Suprapubic skin (tissue), 4 donors: ENCODE measurements at regions not wholly inside any gene's neighbourhood (a gene's known extent, or its start where the extent isn't known, plus 50 kb on each side); places are given as distances from the start of the nearest gene placed in this dataset.

Experiments
- DNase-seq, 2 donors: peaks; one replicate each; pipeline ENCODE4 v3.0.0-alpha.2; 2019; ENCODE audit warnings: low spot score in 2 of 2
- H3K27ac ChIP-seq: fragments of 200-600 bp; sonication (generic); one replicate; pipeline ENCODE4 v1.5.1; 2019
- H3K27me3 ChIP-seq: fragments of 200-600 bp; sonication (generic); one replicate; pipeline ENCODE4 v1.5.1; 2019
- H3K36me3 ChIP-seq: fragments of 200-600 bp; sonication (generic); one replicate; pipeline ENCODE4 v1.5.1; 2019
- H3K4me1 ChIP-seq: fragments of 200-600 bp; sonication (generic); one replicate; pipeline ENCODE4 v1.5.1; 2019
- H3K4me3 ChIP-seq: fragments of 200-600 bp; sonication (generic); one replicate; pipeline ENCODE4 v1.5.1; 2019; ENCODE audit warnings: mild to moderate bottlenecking
- H3K9me3 ChIP-seq: fragments of 200-600 bp; sonication (generic); one replicate; pipeline ENCODE4 v1.5.1; 2019
- CTCF ChIP-seq, 2 donors: fragments of 200-600 bp in 1 of 2; fragments of 450-650 bp in 1 of 2; sonication (generic) in 1 of 2; IDR thresholded peaks; one replicate each; pipeline ENCODE4 v1.5.1; 2016 to 2019; ENCODE audit warnings: antibody characterized with exemption in 2 of 2, mild to moderate bottlenecking in 1 of 2, moderate library complexity in 1 of 2
- EP300 ChIP-seq: sonication (generic); formaldehyde crosslinking; IDR thresholded peaks from one replicate; pipeline ENCODE4 v1.6.1; 2017; ENCODE audit warnings: antibody characterized with exemption
- POLR2A ChIP-seq, 2 donors: fragments of 450-650 bp; IDR thresholded peaks; one replicate each; pipeline ENCODE4 v1.6.1; 2017; ENCODE audit warnings: antibody characterized with exemption in 2 of 2, mild to moderate bottlenecking in 2 of 2, moderate library complexity in 2 of 2
- POLR2AphosphoS5 ChIP-seq, 3 donors: sonication (generic); formaldehyde crosslinking; IDR thresholded peaks; one replicate each; pipeline ENCODE4 v1.6.1; 2017; ENCODE audit warnings: antibody characterized with exemption in 3 of 3
- WGBS: methylation state at CpG from one replicate; pipeline ENCODE4 v1.1.5; 2018; 5-methylcytosine and 5-hydroxymethylcytosine counted together

DNA sequence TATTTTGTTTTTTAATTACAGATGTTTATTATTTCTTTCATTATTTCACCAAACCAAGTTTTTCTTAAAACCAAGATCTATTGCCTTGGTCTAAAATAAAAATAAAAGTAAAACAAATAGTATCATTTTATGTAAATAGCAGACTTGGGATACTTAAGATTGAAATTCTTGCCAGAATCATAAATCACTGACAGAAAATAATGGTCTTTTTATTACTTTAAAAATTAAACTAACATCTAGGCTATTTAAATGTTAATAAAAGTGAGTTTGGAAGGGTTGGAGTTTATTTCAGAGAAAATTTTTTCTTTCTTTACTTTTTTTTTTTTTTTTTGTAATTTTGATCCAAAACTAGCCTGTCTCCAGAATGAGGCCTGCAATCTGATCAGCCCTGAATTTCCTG is 568.0 kb upstream of the IGFBP3 start:
- Histone ChIP-seq H3K27me3 (no peaks in the 10 kb centered on the region), H3K4me3 (no peak overlapping the region), H3K9me3 (no peaks in the 10 kb centered on the region), H3K4me1 (no peaks in the 10 kb centered on the region), H3K36me3 (no peaks in the 10 kb centered on the region), H3K27ac (no peak overlapping the region)
- TF ChIP-seq POLR2A (IDR thresholded peaks at IDR 0.05) (no peak), CTCF (IDR thresholded peaks at IDR 0.05) (no peak), EP300 (no peak), POLR2AphosphoS5 (IDR thresholded peaks at IDR 0.05) (no peak)
- no peak for DNase-seq

- no peak overlapping the region for H3K27ac ChIP-seq
- no peak overlapping the region for H3K4me3 ChIP-seq
- no peak for DNase-seq
- H3K9me3 ChIP-seq: no peaks in the 10 kb centered on the region
- 37% methylated on average over 2 of the region's 2 CpGs for whole genome bisulfite sequencing
- no peaks in the 10 kb centered on the region for H3K4me1 ChIP-seq
- no peak for TF ChIP-seq POLR2A (IDR thresholded peaks at IDR 0.05)
- no peak for TF ChIP-seq CTCF (IDR thresholded peaks at IDR 0.05)
- H3K27me3 ChIP-seq: no peaks in the 10 kb centered on the region
- no peaks in the 10 kb centered on the region for H3K36me3 ChIP-seq
These were observed 567.5 kb upstream of the IGFBP3 start for GRCh38 chr7:46488607-46489006.

- WGBS: 48% methylated on average over 5 of the region's 5 CpGs
- TF ChIP-seq POLR2AphosphoS5 (IDR thresholded peaks at IDR 0.05) (no peak), CTCF (IDR thresholded peaks at IDR 0.05) (no peak), POLR2A (IDR thresholded peaks at IDR 0.05) (no peak), EP300 (no peak)
- no peaks in the 10 kb centered on the region for H3K36me3 ChIP-seq
- peak overlapping the region; percentile 25 for H3K27ac ChIP-seq
- H3K4me1 ChIP-seq: no peaks in the 10 kb centered on the region
- H3K4me3 ChIP-seq: no peak overlapping the region
- DNase-seq: peak in 1 of 2 donors; percentile 76
- no peaks in the 10 kb centered on the region for H3K9me3 ChIP-seq
- H3K27me3 ChIP-seq: no peaks in the 10 kb centered on the region
These were observed 565.5 kb upstream of the IGFBP3 start for GRCh38 chr7:46486256-46487206.

DNA sequence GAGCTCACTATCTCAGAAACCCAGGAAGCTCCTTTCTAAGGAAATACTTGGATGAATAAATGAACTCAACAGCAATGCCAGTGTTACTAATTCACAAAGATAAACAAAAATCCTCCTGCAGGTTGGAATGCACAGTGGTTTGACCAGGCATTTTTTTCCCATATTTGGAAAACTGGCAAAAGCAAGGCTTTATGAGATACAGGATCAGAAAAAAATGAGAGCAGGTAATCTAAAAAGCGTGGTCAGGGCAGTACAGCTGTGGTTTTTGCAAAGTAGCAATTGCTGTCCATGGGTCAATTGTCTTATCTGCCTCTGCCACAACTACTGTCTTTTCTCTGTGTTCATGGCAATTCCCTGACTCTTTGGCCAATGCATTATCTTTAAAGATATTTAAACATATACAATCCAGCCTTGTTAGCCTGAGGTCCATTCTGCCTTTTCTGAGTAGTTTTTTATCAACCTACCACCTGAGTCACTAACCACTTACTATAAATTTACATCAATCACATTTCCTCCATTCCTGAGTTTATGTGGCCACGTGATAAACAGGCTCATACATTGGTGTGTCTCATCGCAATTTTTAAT is 564.5 kb upstream of the IGFBP3 start:
- Histone ChIP-seq H3K4me1 (no peaks in the 10 kb centered on the region), H3K4me3 (no peak overlapping the region), H3K9me3 (no peaks in the 10 kb centered on the region), H3K36me3 (no peaks in the 10 kb centered on the region), H3K27me3 (no peaks in the 10 kb centered on the region), H3K27ac (no peak overlapping the region)
- no peak for DNase-seq
- TF ChIP-seq POLR2AphosphoS5 (IDR thresholded peaks at IDR 0.05) (no peak), POLR2A (IDR thresholded peaks at IDR 0.05) (no peak), CTCF (IDR thresholded peaks at IDR 0.05) (no peak), EP300 (no peak)
- 87% methylated on average over 3 of the region's 3 CpGs for WGBS

GRCh38 chr7:46484906-46485305 is 563.8 kb upstream of the IGFBP3 start:
- 82% methylated on average over 3 of the region's 3 CpGs for WGBS
- no peak overlapping the region for H3K27ac ChIP-seq
- TF ChIP-seq POLR2AphosphoS5 (IDR thresholded peaks at IDR 0.05): no peak
- no peak for TF ChIP-seq POLR2A (IDR thresholded peaks at IDR 0.05)
- TF ChIP-seq EP300: no peak
- no peak for TF ChIP-seq CTCF (IDR thresholded peaks at IDR 0.05)

More at GRCh38 chr7:46484906-46485305, 563.8 kb upstream of the IGFBP3 start:
- Histone ChIP-seq H3K4me3 (no peak overlapping the region), H3K4me1 (no peaks in the 10 kb centered on the region), H3K27me3 (no peaks in the 10 kb centered on the region), H3K9me3 (no peaks in the 10 kb centered on the region), H3K36me3 (no peaks in the 10 kb centered on the region)
- DNase-seq: no peak
